Thyroid gland (tissue), 4 donors: ENCODE measurements at regions not wholly inside any gene's neighbourhood (a gene's known extent, or its start where the extent isn't known, plus 50 kb on each side); places are given as distances from the start of the nearest gene placed in this dataset.
"Not testable (repeated sequence)": the region's sequence is repeated elsewhere in the genome, so short reads cannot be mapped to it uniquely, and the experiment has no call there.

ENCODE experiments used
- DNase-seq, 2 donors: peaks; one replicate each; pipeline ENCODE4 v3.0.0-alpha.2; 2019
- H3K27ac ChIP-seq, 3 donors: fragments of 200-600 bp; sonication (generic); 1 replicate in 2 of 3; 2 replicates in 1 of 3; pipeline ENCODE4 v1.5.1; 2016 to 2019; ENCODE audit warnings: mild to moderate bottlenecking in 1 of 3, moderate library complexity in 1 of 3
- H3K27me3 ChIP-seq: fragments of 200-600 bp; sonication (generic); one replicate; pipeline ENCODE4 v1.5.1; 2019
- H3K36me3 ChIP-seq, 2 donors: fragments of 200-600 bp; sonication (generic); one replicate each; pipeline ENCODE4 v1.5.1; 2016 to 2019
- H3K4me1 ChIP-seq, 2 donors: fragments of 200-600 bp; sonication (generic); one replicate each; pipeline ENCODE4 v1.5.1; 2017 to 2019
- H3K4me3 ChIP-seq, 3 donors: fragments of 200-600 bp; sonication (generic); replicated peaks in 1 of 3; 1 replicate in 2 of 3; 2 replicates in 1 of 3; pipeline ENCODE4 v1.5.1; 2016; ENCODE audit warnings: mild to moderate bottlenecking in 1 of 3
- H3K9me3 ChIP-seq: fragments of 200-600 bp; sonication (generic); one replicate; pipeline ENCODE4 v1.5.1; 2017
- CTCF ChIP-seq, 6 experiments: fragments of 200-600 bp in 3 of 6; fragments of 450-650 bp in 3 of 6; sonication (generic) in 3 of 6; IDR thresholded peaks; one replicate each; pipeline ENCODE4 v1.5.1; 2016 to 2019; ENCODE audit warnings: antibody characterized with exemption in 6 of 6, mild to moderate bottlenecking in 2 of 6, inconsistent platforms in 1 of 6, moderate library complexity in 1 of 6
- POLR2A ChIP-seq, 2 donors: fragments of 450-650 bp; IDR thresholded peaks; one replicate each; pipeline ENCODE4 v1.6.1; 2017; ENCODE audit warnings: antibody characterized with exemption in 2 of 2, mild to moderate bottlenecking in 2 of 2, moderate library complexity in 1 of 2
- WGBS, 2 donors: methylation state at CpG; one replicate each; pipeline ENCODE4 v1.1.5; 2017; 5-methylcytosine and 5-hydroxymethylcytosine counted together
- intact Hi-C: fragments of 100-400 bp; cut with DNase I; formaldehyde crosslinking; loops from one replicate; pipeline ENCODE4 v1.15.1; 2023

- DNase-seq, result no peak
- intact Hi-C loops, result no loop called here
- no peaks in the 10 kb centered on the region for H3K36me3 ChIP-seq
- no peaks in the 10 kb centered on the region for H3K9me3 ChIP-seq
- H3K4me3 ChIP-seq, result no peak overlapping the region
- H3K27me3 ChIP-seq, result no peaks in the 10 kb centered on the region
- H3K4me1 ChIP-seq, result no peaks in the 10 kb centered on the region
- TF ChIP-seq CTCF (IDR thresholded peaks at IDR 0.05) (no peak), POLR2A (IDR thresholded peaks at IDR 0.05) (no peak)
- H3K27ac ChIP-seq, result no peak overlapping the region
Observed at GRCh38 chr5:101728933-101729332, 567.2 kb downstream of the SLCO4C1 start.

DNA sequence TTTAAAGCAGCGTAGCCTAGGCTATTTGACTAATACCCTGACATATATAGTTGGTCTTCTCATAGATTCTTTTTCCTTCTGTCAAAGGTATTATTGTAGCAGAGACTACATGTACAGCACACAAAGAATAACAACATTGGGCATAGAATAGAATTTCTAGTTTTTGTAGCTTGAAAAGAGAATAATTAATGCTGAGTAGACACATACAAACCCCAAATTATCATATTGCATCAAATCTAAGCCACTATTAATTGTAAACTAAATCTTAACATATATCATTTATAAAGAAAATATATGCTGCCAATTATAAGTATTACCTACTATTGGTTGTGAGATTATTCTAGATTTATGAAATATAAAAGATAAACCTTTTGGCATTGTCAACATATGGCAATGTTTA is 574.5 kb downstream of the SLCO4C1 start:
- WGBS, 2 donors, result 50 to 93% methylated on average over 1 of the region's 1 CpG
- intact Hi-C loops, result no loop called here
- H3K4me3 ChIP-seq, result no peak overlapping the region

GRCh38 chr5:101720033-101720432 is 576.1 kb downstream of the SLCO4C1 start:
- H3K4me1 ChIP-seq, result no peaks in the 10 kb centered on the region
- DNase-seq, result no peak
- TF ChIP-seq CTCF (IDR thresholded peaks at IDR 0.05), result no peak
- no peak for TF ChIP-seq POLR2A (IDR thresholded peaks at IDR 0.05)
- 80 to 83% methylated on average over 3 of the region's 3 CpGs for WGBS, 2 donors
- no peak overlapping the region for H3K4me3 ChIP-seq
- no peak overlapping the region for H3K27ac ChIP-seq
- no peaks in the 10 kb centered on the region for H3K36me3 ChIP-seq
- H3K27me3 ChIP-seq, result no peaks in the 10 kb centered on the region
- intact Hi-C loops, result no loop called here
- no peaks in the 10 kb centered on the region for H3K9me3 ChIP-seq

More for the DNA sequence above, 574.5 kb downstream of the SLCO4C1 start:
- DNase-seq, result no peak
- Histone ChIP-seq H3K36me3 (no peaks in the 10 kb centered on the region), H3K4me1 (no peaks in the 10 kb centered on the region), H3K9me3 (no peaks in the 10 kb centered on the region), H3K27me3 (no peaks in the 10 kb centered on the region), H3K27ac (no peak overlapping the region)
- TF ChIP-seq CTCF (IDR thresholded peaks at IDR 0.05) (no peak), POLR2A (IDR thresholded peaks at IDR 0.05) (no peak)

GRCh38 chr5:101717721-101718120 is 578.4 kb downstream of the SLCO4C1 start:
- no peak for TF ChIP-seq POLR2A (IDR thresholded peaks at IDR 0.05)

GRCh38 chr5:101716941-101717340 is 579.1 kb downstream of the SLCO4C1 start:
- DNase-seq, result no peak
- H3K27ac ChIP-seq, result no peak overlapping the region
- WGBS, 2 donors, result 88 to 92% methylated on average over 1 of the region's 1 CpG
- no peaks in the 10 kb centered on the region for H3K9me3 ChIP-seq
- intact Hi-C loops, result no loop called here
- no peaks in the 10 kb centered on the region for H3K4me1 ChIP-seq
- no peaks in the 10 kb centered on the region for H3K36me3 ChIP-seq
- no peaks in the 10 kb centered on the region for H3K27me3 ChIP-seq
- H3K4me3 ChIP-seq, result no peak overlapping the region
- TF ChIP-seq CTCF (IDR thresholded peaks at IDR 0.05), result no peak
- no peak for TF ChIP-seq POLR2A (IDR thresholded peaks at IDR 0.05)

More at GRCh38 chr5:101717721-101718120, 578.4 kb downstream of the SLCO4C1 start:
- WGBS, 2 donors, result 96 to 97% methylated on average over 1 of the region's 1 CpG
- Histone ChIP-seq H3K27me3 (no peaks in the 10 kb centered on the region), H3K27ac (no peak overlapping the region), H3K4me3 (no peak overlapping the region), H3K4me1 (no peaks in the 10 kb centered on the region), H3K9me3 (no peaks in the 10 kb centered on the region), H3K36me3 (no peaks in the 10 kb centered on the region)
- DNase-seq, result no peak
- intact Hi-C loops, result no loop called here

GRCh38 chr5:101715790-101716189 is 580.3 kb downstream of the SLCO4C1 start:
- H3K4me3 ChIP-seq, H3K9me3 ChIP-seq, H3K27ac ChIP-seq, H3K36me3 ChIP-seq, DNase-seq, H3K4me1 ChIP-seq, intact Hi-C loops, H3K27me3 ChIP-seq: not testable (repeated sequence)
- WGBS, 2 donors, result 57 to 65% methylated on average over 4 of the region's 5 CpGs
